Nucleus accumbens (tissue), 56 donors: ENCODE measurements at regions not wholly inside any gene's neighbourhood (a gene's known extent, or its start where the extent isn't known, plus 50 kb on each side); places are given as distances from the start of the nearest gene placed in this dataset.

Experiments
- DNase-seq, 56 donors: peaks; one replicate each; lab custom pipeline; 2025; lab: John Stamatoyannopoulos, UW

DNA sequence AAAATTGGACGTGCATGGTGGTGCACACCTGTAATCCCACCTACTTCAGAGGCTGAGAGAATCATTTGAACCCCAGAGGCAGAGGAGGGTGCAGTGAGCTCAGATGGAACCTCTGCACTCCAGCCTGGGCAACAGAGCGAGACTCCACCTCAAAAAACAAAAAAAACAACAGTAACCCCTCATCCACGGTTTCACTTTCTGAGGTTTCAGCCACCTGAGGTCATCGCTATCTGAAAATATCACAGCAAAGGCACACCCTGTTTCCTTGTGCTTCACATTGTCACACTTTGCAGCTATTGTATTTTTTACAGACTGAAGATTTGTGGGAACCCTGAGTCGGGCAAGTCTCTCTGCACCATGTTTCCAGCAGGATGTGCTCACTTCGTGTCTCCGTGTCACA lies 54.1 kb upstream of the FOXQ1 start:
- no peak for DNase-seq

DNA sequence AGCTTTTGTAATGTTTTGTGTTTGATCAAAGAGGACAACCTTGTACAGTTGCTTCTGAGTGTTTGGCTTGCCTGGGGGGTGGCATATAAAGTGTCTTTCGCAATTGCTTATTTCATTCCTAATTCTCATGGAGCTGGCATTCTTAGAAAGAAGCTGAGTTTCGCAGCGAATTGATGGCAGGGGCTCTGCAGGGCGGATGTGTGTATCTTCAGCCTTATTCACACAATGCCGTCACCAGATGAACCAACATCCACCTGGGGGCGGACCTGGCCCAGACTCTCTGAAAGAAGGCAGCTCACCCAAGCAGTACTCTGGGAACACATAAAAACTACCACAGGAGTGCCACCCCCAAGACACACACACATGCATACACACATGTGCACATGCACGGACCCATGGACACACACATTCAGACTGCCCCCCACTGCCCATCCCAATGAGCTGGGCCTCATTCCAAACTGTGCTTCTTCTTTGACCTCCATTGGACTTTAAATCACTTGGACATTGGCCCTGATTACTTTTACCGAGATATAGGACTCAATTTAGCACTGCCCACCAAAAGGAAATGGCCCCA lies 55.4 kb upstream of the FOXQ1 start:
- DNase-seq, result no peak

DNA sequence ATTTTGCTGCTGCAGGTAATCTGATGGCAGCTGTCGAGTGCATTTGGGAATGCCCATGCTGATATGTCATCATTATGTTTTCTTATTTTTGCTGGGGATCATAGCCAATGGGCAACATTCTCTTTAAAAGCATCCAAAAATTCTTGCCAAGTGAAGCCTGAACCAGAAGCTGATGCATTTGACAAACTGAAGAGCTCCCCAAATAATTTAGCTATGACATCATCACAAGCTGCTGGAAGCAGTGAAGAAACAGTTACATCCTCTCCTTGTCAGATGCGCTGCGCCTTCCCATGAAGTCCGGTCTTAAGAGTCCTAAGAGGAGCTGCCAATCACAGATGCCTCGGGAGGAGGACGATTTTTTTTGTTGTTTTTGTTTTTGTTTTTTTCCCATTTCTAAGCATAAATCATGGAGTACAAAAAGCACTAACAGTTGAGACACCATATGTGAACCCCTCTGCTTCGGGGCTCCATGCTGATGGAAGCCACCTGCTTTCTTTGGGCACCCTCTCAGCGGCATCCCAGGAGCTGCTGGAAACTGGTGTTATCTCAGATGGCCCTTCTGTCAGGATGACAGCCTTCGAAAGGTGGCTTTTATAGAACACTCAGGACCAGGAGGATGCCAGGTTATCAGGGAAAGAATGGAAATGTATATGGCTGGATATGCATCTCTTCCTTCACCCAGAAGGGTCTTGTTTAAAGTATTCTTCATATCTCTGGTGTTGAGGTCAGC lies 56.1 kb upstream of the FOXQ1 start:
- no peak for DNase-seq

DNA sequence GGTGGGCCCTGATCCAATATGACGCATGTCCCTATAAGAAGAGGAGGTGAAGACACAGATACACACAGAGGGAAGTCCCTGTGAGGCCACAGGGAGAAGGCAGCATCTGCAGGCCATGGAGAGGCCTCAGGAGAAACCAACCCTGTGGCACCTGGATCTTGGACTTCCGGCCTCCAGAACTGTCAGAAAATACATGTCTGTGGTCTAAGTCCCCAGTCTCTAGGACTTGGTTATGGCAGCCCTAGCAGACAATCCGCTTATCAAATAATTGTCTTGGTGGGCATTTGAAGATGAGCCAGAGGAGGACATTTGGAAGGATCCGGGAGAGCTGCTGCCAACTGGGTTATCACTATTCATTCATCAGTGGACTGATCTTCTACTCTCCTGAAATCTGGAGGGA lies 57.6 kb upstream of the FOXQ1 start:
- no peak for DNase-seq

DNA sequence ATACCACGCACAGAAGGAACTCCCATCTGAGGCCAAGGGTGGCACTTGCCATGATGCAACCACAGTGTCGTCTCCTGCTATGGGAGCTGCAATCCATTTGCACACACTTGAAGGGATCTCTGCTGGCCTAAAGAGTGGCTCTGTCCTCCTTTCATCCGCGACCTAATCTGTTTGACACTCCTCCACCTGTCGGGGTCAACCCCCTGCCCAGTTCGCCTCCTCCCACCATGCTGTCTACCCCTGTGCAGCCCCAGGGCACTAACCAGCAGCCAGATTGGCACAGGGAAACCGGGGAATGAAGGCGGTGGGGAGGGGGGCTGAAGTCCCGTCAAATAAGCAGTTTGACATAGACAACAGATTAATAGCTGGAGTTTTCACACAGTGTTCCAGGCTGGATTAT lies 58.1 kb upstream of the FOXQ1 start:
- no peak for DNase-seq

DNA sequence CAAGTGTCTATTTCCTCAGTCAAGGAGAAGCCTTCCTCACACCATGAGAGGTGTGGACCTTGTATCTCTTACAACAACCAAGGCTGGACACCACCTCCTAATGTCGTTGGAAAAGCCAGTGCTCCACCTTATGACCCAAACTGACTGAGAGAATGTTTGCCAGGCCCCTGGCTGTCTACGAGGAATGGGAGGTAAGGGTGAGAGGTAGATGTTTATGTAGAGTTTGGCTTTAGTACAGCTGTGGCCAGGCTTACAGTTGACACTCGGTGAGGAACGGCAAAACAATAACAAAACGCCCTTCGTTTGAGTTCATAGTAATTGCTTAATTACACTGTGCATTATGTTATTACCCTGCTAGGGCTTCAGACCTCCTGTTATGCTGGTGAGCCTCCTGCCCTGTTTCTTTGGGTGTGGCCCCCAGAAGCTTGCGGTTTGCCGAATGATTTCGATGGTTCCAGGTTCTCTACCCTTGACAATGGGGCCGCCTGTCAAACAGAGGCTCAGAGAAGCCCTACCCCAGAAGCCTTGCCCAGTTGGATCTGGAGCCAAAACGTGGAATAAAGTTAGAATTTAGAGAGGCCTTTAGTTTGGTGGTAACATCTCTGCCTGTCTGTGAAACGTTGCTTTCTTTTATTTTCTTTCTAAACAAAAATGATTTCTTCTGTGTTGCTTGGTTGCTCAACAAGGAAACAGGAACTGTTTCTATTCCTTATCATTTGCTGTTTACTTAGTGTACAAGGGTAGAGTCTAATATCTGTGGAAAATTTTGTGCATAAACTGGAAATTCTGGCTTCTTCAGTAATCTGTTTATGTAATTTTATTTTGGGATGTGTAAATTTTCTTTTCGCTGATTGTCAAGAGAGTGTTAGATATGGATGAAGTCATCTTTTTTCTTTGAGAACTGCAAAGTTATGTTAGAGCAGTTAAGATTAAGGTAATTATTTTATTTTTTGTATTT lies 60.4 kb upstream of the FOXQ1 start:
- DNase-seq, result no peak

DNA sequence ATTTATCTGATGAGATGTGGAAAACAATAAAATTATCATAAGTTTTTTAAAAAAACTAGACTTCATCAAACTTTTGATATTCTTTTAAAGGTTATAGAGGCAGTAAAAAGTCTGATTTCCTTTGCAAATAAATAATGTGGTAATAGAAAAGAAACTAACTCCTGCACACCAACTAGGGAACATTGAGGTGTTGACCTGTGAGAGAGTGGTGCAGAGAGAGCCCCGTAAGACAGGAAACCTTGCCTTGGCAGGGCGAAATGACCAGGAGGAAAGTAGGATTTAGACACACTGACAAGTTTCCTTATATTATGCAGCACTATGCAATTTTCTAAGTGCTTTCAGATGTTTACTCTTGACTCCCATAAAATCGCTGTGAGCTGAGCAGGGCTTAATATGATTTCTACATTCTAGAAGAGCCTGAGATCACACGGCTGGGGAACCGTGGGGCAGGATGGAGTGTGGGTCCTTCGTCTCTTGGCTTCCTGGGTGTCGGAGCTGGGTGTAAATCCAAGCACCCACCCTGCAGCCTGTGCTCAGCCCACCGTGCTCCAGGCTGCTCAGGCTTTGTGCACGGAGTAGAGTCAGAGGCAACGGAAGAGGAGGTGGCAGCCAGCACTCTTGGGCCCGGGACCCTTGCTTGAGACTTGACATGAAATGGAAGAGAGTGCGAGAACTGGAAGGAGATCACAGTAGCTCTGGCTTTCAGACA lies 61.3 kb upstream of the FOXQ1 start:
- DNase-seq, result no peak

DNA sequence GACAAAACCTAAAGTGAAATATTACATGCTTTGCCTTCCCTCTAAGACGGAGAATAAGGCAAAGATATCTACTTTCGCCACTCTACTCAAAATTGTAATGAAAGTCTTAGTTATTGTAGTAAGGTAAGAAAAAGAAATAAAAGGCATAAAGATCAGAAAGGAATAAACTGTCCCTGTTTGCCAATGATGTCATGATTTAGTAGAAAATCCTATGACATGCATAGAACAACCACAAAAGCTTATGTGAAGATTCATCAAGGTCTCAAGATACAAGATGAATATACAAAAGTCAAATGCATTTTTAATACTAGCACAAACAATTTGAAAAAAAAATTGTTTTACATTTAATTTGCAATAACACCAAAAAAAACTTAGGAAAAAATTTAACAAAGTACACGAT lies 64.0 kb upstream of the FOXQ1 start:
- no peak for DNase-seq

DNA sequence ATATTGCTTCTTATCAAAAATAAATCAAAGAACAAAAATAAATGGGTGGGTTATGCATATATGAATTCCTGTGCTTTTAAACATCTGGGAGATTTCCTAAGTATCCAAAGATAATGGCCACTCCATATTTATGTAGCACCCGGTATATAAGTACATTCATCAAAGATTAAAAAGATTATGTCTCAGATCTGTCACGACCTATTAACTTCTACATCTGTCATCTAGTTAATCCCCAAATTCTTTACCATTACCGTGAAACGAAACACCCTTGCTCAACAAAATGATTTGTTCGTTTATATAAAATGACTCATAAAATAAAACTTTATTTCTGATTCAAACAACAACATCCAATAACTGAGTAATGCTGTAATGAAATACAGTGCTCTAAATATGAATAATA lies 64.8 kb upstream of the FOXQ1 start:
- no peak for DNase-seq

DNA sequence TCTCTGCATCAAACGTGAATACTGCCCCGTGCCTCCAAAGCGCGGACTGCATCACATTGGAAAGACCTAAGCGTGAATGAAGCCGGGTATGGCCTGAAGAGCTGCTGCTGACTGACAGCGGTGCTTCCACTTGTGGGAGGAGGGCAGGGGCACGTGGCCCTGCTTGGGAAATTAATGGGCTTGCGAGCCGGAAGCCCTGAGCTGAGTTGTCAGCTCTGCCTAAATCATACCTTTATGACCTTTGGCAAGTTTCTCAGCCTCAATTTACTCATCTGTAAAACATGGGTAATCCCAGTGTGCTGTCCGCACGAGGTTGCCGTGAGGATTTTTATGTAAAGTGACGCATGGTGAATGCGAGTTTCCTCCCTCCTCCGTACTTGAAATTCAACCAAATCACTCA lies 67.0 kb upstream of the FOXQ1 start:
- no peak for DNase-seq

DNA sequence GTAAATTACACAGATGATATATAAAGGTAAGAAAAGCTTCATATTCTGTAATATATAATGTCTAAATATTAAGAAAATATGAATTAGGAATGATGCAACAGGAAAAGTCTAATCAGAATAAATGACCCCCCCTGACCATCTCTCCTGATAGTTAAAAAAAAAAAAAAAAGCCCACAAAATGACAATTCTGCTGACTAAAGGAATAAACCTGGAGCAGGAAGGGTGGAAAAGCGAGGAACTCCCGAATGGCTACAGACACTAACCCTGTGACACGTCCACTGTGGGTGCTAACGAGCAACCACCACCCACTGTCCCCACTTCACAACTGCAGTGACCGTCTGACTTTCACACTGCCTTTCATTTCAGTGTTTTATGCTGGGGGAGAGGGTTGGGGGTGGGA lies 67.6 kb upstream of the FOXQ1 start:
- no peak for DNase-seq

DNA sequence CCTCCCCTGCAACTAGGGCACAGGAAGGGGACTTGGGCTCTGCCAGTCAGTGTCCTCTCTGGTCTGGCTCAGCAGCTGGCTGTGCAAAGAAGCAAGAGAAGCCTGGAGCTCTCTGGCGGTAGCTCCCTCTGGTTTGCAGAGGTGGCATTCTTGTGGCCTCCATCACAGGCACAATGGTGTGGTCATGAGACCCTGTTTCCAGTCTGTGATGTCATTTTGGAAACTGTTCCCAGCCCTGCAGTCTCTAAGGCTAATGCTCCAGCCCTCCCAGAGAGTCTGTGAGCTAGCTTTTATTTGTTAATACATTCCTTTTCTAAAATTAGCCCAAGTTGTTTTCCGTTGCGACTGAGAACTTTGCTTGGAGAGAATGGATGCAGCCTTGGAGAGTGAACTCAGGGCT lies 69.5 kb upstream of the FOXQ1 start:
- DNase-seq, result no peak

DNA sequence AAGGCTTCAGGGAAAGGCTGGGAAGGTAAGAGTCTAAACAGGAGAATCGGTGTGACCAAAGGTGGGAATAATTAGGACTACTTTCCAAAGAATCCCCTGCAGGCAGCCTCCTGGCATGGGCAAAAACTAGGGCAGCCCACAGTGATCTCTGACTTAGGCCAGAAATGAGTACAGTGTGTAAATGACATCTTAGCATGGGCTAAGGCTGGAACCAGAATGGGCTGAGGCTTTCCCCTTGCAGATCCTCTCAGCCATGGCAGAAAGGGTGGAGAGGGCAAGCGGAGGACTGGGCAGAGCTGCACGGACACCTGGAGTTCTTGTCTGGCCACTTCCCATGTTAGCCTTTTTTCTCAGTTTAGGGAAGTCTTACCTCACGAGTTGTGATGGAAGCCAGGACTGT lies 69.9 kb upstream of the FOXQ1 start:
- DNase-seq, result no peak

DNA sequence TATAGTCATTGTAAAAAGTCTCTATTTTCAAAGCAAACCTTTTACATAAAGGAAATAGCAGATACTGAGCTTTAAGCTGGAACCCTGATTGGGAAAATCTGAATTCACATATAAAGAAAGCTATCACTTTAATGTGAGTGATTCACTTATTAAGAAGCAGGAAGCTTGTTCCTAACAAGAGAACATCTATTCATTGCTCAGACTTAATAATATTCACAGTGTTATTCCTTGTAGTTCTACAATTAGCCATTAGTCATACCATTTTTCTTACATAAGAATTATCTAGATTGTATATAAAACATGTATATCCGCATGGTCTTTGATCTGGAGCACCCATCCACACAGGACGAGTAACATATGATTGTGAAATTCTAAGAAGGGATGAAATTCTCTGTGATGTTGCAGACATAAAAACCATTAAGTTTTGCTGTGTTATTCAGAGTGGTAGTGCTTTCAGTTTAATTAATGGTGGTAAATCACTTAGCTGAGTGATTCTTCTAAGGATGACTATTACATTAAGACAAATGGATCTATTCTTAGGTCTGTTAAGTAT lies 71.1 kb upstream of the FOXQ1 start:
- no peak for DNase-seq

DNA sequence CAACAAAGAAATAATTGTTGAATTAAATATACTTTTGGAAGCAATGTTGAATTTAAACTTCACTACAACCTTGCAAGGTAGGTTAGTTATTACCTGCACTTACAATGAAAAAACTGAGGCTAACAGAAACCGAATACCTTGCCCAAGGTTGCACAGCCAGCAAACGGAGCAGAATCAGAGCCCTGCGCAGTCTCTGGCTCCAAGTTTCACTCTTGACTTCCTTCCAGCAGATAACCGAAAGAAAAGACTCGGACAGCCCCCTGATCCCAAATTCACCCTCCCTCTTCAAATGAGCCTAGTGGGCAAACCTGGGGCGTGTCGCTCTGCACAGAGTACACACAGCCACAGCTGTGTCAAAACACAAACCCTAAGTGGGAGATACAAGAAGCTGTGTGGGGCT lies 72.1 kb upstream of the FOXQ1 start:
- no peak for DNase-seq

DNA sequence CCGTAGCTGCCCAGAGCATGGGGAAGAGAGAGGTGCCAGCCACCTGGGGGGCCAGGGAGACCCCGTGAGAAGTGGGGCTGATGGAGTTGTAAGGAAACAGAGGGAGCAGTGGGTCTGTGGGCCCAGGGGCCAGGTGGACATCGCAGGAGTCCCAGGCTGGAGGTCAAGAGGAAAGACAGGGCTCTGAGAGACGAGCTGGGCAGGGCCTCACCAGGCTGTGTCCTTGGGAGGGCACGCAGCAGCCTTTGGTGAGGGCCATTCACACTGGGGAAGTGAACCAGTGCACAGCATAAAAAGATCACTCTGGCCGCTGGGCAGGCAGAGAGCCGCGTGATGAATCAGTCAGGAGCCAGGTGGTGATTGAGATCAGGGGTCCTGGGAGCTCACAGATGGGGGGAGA lies 73.9 kb upstream of the FOXQ1 start:
- no peak for DNase-seq

DNA sequence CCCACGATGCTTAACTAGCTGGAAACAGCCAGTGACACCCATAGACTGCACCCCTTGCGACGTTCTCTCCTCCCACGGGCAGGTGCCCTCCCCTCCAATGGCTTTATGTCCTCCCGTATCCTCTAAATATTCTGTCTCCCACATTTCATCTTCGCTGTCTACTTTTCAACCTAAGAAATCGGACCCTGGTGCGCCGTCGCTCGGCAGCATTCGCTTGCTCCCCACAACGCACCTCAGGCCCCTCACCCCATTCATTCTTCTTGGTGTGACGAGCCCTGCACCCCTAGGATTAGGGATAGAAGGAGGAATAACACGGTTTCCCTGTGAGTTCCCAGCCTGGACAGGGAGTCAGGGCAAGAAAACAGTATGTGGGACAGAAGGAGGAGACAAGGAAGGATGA lies 74.3 kb upstream of the FOXQ1 start:
- no peak for DNase-seq

DNA sequence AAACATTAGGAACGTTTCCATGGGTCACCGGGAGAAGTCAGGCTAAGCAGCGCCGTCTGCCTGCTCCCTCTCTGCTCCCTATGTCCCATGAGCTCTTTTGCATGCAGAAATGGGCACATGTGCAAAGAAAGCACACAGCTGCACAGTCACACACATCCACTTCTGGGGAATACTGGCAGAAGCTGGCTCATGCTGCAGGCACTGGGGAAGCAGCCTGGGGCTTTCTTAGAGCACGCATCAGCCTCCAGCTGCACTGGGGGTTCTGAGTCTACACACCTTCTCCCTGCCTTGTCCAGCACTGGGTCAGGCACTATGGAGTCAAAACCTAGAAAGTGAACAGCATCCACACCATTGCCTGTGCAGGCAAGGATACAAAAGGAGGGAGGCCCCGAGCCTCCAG lies 76.1 kb upstream of the FOXQ1 start:
- DNase-seq, result no peak

DNA sequence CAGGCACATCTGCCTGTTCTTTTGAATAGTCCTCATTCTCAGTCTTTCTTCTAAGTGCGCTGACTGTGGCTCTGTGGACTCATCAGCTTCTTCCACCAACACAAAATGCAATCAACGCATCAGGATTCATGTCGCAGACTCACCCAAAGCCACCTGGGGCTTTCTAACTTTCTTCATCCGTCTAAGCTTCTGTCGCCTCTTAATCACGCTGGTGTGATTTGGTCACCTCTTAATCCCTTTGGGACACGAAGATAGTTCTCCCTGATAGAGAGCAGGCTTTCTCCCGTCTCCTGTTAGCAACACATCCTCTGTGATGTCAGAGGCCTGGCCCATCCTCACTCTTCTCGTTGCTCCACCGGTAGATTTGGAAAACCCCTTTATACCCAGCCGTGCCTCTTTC lies 78.0 kb upstream of the FOXQ1 start:
- no peak for DNase-seq

DNA sequence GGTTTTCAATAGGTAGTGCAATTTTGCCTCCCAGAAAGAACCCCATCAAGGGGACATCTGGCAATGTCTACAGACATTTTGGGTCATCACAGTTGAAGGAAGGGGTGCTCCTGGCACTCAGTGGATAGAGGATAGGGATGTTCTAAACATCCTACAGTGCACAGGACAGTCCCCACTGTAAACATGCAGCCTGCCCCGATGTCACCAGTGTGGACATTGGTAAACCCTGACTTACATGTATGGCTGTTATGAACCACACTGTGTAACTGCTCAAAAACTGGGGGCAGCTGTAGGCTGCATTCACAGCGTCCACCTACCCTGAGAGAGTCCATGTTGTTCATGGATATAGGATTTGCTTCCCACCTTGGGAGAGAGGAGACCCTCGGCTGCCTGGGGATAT lies 79.3 kb upstream of the FOXQ1 start:
- DNase-seq, result no peak

DNA sequence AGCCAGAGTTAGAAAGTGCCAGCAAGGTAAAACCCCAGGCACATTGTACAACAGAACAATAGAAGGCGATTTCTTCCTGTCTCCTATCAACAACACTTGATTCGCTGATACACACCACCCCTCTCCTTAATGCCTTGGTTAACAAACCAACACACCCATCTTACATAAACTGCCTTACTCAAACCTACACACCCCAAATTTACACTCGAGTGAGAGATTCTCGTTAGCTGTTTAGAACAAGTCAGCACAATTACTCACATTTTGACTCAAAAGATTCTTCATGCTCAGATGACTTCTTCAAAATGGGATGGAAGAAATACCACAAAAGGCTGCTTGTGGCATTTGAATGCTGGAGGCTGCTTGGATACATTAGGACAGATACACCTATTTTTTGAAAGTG lies 80.0 kb upstream of the FOXQ1 start:
- no peak for DNase-seq
